HUDEP-2 (cell line): ENCODE measurements at regions not wholly inside any gene's neighbourhood (a gene's known extent, or its start where the extent isn't known, plus 50 kb on each side); places are given as distances from the start of the nearest gene placed in this dataset.

Experiments used
- DNase-seq, 76 experiments: peaks; one replicate each; lab custom pipeline; 2025; ENCODE audit not compliant: unreplicated experiment in 76 of 76; lab: John Stamatoyannopoulos, UW

DNA sequence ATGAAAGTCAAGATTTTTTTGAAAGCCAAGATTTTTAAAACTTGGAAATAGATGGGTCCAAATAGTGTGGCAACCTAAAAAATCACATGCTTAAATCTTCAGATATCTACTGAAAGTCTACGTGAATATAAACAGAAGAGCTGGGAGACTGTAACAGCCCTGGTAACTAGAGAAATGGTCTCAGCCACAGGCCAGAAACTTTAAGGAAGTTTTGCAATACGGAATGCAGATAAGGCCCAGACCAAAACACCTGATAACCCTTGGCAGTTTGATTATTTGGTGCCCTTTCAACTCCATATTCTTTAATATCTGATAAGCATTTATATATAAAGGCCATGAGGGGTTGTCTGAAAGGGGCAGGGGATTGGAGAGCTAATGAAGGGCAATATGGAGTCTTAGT lies 537.3 kb upstream of the TGFBR2 start:
- no peak for DNase-seq

DNA sequence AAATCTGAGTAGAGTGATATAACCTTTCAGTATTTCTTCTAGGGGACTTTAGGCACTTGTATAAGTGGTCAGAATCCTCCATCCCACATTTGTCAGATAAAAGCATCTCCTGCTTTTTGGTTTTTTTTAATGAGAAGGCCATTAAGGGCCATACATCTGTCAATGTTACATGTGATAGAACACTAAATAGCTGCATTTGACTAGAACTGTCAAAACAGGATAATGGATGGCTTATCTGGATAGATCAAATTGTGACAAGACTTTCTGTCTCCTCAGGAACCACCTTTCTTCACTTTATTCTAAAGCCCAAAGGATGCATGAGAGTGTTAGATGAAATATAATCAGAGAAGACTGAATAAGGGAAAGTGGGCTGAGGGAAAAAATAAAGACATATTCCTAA lies 533.4 kb upstream of the TGFBR2 start:
- no peak for DNase-seq

DNA sequence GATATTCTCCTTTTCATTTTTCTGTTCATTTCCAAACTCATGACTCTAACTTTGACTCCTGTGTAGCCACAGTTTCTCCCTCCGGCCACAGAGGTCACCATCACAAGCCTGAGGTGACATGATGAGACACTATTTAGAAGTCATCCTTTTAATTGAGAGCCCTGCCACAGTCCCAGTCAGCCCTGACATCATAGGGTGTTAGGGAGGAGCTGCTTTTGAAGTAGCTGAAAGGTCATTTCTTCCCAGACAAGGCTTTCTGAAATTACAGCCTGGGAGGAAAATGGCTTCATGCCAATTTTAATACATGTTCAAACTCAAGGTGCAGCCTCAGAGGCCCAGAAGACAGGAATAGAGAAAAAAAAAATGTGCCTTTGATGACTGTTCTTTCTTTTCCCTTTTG lies 532.8 kb upstream of the TGFBR2 start:
- DNase-seq: no peak

DNA sequence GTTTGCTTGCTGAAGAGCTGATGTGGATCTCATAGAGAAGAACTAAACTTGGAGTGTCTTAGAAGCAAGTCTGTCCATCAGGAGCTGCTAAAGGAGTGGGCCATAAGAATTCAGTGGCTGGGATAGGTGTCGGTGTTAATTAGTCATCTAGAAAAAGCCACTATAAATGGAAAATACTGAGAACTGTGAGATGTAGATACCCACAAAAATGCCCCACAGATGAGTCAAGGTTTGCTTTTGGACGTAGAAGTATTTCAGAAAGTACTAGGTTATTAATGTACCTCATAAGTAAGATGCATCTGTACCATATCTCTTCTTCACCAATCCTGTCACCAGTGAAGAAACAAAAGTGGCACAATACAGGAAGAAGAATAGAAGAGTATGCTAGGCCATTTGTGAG lies 530.9 kb upstream of the TGFBR2 start:
- DNase-seq: no peak

DNA sequence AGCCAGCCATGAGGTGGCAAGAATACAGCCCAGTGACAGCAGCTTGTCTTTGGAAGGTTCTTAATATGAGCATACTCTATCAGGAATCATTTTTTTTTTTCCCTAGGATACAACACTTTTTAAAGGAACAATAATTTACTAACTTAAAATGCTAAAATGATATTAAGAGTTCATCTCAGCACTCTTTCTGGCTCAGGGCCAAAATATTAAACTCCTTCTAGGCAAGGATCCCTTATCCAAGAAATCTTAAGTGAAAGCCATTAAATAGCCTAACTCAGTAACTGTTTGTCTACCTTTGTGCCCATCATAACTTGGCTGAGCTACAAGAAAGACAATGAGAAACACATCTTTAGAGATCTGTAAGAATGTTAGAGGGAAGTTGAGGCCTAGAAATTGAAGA lies 529.5 kb upstream of the TGFBR2 start:
- DNase-seq: no peak

DNA sequence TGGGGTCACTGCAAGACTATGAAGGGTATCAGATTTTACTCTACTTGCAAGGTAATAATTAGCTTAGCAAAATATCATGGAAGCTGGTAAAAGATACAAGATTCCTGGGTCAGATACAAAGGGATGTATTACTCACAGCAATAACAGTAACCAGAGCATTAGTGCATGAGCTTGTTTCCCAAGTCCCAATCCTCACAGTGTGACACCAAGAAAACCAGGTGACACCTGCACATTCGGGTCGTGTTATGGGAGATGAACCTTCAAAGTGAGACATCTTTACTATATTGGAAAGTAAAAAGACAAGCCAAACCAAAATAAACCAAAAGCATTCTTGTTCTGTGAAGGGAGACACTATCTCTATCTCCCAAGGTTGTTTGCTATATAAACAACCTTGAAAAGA lies 528.7 kb upstream of the TGFBR2 start:
- no peak for DNase-seq

DNA sequence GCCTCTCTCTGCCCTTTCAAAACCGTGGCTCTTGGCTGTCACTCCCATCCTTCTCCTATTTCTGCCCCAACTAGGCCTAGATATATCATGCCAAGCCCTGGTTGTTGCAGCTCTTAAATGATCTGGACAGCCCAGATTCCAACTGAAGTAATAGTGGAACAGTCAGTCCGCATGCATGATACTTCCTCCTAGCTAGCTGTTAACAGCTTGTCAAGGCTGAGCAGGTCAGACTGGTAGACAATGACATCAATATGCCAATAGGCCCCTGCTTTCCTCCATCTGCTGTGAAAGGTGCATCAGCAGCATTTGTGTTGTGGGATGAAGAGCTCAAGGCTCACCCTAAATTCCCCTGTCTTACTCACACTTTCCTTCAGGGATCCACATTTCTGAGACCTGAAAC lies 527.7 kb upstream of the TGFBR2 start:
- DNase-seq: no peak

DNA sequence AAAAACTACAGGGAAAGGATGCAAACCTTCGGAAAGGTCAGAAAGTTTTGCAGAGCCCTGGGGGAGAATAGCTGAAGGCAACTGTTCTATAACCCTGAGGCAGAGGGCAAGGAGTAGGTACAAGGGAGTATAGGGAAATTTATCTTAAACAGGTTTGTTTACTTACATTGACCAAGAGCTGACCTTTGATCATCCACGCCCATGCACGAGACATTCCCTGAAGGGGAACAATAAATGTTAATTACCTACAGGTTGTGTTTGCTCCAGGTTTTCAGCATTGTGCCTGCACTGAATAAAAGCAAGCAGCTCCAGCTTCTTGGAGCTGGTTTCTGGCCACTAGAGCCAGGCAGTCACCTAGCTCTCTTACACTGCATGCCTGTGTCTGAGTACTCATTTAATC lies 524.5 kb upstream of the TGFBR2 start:
- no peak for DNase-seq

DNA sequence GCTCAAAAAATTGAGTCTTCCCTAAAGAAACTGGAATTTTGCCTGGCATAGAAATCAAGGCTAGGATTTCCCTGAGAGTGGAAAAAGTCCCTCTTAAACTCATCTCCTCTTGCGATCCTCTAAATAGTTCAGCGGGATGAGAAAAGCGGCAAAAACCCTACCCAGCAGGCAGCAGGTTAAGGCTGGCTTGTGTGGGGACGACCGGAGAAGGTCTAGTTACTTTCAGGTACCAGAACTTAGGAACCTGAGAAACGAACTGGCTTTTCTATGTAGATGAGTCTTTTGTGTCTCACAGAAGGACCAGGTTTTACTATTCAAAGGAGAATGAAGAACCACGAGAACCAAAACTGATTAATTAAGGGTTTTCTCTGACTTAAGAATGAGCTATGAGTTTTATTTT lies 523.7 kb upstream of the TGFBR2 start:
- no peak for DNase-seq

DNA sequence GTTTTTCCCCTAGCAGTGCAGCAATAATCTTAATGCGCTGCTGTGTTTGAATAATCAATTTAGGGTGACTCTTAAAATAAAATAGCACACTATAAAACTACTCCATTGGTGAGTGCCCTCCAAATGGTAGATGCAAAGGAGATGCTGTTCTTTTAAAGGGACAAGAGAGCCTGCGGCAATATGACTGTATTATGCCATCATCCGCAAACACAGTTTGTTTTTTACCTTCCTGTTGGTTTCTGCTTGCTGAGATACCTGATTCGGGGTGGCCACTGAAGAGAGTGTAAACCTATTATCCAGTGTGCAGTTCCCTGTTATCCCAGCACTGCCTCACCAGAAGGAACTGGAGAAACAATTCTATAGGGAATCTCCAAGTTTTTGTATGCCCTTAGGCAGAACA lies 523.1 kb upstream of the TGFBR2 start:
- no peak for DNase-seq

DNA sequence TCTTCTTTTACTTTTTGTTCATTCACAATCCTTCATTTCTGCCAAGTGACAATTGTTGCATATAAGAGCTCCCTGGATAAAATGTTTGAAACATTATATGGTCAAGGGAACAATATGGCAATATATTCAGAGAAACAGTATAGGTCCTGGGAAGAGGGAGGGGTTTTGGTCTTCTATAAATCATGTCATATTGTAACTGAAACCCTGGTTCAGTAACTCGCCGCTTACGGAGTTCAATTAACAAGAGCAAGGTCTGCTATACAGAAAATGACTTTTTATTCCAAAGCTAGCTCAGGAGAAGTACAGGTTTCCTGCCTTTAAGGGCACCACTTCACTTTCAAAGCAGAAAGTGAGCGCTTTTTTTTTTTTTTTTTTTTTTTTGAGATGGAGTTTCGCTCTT lies 522.1 kb upstream of the TGFBR2 start:
- no peak for DNase-seq

DNA sequence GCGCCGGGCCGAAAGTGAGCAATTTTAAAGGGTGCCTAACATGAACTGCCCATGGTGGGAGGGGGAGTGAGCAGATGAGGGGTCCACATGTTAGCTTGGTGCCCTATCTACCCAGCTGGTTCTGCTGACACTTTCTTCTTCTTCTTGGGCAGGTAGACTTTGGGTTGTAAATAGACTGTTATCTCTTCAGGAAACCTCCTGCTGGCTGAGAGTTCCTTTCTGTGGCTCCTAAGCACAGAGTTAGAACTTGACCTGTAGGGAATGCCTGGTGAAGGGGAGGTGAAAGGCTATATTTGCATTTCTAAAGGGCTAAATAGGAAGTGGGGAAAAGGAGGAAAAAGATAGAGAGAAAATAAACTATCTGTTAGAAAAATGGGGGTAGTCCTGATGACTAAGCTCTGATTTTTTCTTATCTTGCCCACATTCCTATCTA lies 521.4 kb upstream of the TGFBR2 start:
- no peak for DNase-seq

DNA sequence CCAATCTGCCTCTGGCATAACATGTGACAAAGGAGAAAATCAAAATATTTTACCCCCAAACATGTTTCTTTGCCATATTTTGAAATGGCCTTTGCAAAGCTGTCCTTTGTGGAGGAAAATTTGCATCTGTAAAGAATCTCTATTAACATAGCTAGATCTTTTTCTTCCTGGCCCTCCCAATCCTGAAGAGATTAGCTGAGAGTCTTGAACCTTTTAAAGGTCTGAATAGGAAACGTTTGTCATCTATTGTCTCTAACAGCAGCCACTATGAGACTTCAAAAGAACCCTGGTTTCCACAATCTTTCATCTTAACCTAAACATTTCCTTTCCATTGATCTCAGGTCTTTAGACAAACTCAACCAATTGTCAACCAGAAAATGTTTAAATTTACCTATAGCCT lies 520.9 kb upstream of the TGFBR2 start:
- no peak for DNase-seq

DNA sequence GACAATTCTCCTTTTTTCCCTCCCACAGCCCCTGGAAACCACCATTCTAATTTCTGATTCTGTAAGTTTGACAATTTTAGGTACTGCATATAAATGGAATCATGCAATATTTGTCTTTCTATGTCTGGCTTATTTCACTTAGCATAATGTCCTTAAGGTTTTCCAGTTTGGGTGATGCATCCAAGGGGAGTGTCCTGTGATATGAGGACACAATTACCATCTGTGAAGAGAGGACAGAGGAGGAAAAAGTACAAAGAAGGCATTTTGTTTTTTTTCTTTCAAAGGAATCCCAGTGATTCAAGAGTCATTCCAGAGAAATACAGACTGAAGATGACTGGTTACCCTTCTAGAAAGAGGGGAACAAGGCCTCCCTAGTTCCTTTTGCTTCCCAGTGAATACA lies 514.7 kb upstream of the TGFBR2 start:
- no peak for DNase-seq

DNA sequence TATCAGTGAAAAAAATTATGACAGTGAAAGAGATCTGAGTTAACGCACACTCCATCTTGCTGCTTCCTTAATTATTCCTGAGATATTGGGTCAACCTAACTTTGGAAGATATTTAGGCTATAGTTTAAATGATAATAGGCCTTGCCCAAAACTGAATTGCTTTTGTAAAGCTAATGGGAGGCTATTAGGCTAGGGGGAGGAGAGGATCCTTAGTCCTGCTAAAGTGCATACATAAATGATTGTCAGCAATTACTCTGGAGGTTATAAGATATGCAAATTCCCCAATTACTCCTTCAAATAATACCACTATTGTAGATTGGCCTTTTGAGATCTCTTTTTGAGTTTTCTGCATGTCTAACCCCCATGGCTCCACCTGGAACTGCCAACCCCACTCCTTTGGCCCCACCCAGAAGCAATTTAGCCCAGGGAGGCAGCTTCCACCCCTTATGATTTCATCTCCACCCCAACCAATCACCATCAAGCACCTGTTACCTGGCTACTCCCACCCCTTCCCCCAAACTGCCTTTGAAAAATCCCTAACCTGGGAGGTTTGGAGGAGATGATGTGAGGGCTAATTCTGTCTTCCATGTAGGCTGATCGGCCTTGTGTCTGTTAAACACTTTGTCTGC lies 509.3 kb upstream of the TGFBR2 start:
- no peak for DNase-seq

DNA sequence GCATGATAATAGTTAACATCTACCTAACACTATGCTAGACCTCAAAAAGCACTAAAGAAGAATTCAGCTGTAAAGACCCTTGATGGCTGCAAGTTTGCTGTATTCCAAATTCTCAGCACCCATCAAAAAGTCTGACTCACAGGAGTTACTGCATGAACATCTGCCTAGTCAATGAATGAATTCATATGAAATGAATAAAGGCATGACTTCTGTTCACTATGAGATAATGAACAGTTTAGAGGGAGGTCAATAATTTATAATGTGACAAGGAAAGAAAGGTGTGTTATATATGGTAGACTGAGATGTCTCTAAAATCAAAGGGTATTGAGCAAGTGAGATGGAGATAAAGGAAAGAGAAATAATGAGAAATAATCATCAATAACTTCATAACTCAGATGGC lies 508.2 kb upstream of the TGFBR2 start:
- no peak for DNase-seq

DNA sequence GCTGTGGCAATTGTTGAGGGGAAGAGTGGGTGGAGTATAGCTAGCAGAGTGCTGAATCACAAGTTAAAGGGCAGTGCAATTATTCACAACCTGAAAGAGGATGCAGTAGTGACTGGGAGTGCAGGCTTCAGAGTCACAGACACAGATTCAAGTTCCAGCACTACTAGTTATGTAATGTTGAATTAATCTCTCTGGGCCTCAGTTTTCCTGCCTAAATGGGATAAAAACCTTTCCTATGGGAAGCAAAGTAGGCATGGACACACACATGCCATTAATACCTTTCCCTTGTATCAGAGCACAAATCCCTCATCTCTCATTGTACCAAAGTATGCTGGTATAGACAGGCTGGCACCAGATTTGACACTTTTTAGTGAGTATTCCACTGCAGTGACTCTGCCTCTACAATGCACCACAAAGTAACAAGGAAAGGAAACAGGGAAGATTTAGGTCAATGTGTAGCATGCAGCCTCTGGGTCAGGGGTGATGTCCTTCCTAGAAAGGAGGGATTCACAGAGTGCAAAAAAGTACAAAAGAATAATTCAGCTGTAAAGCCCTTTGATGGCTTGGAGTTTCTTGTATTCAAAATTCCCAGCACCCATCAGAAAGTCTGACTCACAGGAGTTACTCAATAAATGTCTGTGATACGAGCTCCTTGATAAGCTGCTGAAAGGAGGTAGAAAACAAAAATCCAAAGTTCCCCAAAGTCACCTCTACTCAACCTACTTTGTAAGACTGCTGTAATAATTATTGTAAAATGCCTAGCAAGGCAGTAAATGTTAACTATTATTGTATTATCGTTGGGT lies 507.5 kb upstream of the TGFBR2 start:
- DNase-seq: no peak

DNA sequence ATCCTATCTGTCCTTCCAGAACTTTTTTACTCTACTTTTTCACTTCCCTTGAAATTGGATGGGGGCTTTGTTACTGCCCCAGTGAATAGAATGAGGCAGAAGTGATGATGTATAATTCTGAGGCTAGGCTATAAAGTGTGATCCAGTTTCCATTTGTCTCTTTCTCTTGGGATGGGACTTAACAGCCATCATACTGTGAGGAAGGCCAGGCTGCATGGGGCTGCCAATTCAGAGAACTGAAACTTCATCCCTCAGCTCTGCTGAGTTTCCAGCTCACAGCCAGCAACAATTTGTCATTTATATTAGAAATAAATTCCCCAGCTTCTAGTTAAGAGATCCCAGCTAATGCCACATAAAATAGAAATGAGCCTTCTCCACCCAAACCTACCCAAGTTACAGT lies 504.0 kb upstream of the TGFBR2 start:
- no peak for DNase-seq

DNA sequence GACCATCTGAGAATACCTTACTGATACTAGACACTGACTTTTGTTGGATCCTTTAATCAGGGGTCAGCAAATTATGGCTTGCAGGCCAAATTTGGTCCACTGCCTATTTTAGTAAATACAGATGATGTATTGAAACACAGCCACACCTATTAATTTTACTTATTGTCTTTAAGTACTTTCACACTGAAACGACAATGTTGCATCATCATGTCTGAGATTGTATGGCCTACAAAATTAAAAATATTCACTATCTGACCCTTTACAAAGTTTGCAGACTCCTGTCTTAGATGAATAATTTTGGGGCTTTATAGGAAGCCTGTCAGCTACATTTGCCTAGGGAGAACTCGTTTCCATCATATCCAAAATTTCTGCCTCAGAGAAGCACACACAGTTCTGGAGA lies 503.2 kb upstream of the TGFBR2 start:
- no peak for DNase-seq

DNA sequence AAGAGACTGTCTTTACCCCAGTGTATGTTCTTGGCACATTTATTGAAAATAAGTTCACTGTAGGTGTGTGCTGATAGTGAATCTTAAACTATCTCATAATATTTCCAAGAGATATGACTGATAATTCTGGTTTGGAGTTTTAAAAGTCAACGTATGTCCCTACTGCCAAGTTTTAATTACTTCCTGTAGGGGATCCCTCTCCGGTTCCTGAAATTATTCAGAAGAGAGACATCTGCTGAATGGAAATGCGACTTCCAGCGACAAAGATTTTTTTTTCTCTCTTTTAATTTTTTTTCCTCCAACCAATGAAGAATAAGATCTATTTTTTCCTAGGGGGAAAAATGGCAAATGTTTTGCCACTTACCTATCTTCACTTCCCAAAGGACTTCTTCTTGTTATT lies 498.9 kb upstream of the TGFBR2 start:
- no peak for DNase-seq

DNA sequence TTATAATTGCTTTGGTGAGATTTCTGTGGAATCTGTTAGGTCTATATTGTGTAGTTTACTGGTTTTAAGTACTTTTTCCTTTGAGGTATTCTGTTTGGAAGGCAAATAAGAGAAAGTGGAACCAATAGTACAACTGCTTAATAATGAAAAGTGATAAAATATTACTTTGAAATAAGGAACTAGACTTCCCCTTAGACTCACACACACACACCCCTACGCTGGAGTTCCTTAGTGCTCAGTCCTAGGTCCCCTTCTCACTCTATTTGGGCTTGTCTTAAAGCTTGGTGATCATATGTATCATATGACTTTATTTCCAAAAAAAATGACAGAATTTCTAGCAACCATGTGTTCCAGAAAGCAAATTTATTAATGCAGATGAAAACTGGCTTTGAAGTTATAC lies 494.0 kb upstream of the TGFBR2 start:
- no peak for DNase-seq

DNA sequence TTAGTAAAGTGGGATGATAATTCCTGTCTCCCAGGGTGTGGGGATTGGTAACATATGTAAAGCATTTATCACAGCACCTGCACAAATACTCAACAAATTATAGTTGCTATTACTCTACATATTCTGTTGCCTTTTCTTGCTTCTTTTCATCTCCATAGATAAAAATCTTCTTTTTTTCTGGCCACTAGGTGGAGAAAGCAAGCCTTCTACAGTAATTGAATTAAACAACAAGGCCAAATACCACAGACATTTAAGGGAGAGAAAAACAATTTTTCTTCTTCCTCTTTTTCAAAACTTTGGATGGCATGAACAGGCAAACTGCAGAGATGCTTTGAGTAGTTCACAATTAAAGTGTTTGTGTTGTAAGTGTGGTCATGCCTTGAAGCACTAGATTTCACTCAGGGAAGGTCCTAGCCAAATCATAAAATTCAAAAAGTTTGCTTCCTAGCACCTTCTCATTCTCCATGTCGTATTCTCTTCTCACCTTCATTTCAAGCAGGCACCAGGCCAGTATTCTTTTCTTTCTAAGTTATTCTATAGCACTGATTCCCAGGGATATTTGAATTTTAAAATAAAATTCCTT lies 493.4 kb upstream of the TGFBR2 start:
- DNase-seq: peak in 8 of 76 experiments; percentile 1 to 18 (median 4)
